ENCODE measurements at regions not wholly inside any gene's neighbourhood (a gene's known extent, or its start where the extent isn't known, plus 50 kb on each side); places are given as distances from the start of the nearest gene placed in this dataset.
"Not testable (repeated sequence)": the region's sequence is repeated elsewhere in the genome, so short reads cannot be mapped to it uniquely, and the experiment has no call there.

DNA sequence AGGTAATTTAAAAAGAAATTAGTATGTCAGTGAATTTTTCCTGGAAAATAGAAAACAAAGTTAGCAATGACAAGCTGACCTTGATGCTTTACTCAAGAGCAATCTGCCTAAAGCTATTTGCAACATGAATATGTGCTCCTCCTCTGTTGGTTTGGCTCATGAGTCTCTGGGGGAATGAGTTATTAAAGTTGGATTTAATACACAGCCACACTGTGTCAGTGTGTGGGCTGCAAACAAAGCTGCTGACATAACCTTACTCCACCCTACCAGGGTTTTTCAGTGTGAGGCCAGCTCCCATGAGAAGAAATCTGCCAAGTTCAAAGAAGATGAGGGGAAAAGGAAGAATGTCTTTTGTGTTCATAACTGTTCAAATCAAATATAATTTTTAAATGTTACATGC, 280.5 kb downstream of the TLL1 start:
- no peak for DNase-seq (ENCODE audit: low read depth, low spot score)

DNA sequence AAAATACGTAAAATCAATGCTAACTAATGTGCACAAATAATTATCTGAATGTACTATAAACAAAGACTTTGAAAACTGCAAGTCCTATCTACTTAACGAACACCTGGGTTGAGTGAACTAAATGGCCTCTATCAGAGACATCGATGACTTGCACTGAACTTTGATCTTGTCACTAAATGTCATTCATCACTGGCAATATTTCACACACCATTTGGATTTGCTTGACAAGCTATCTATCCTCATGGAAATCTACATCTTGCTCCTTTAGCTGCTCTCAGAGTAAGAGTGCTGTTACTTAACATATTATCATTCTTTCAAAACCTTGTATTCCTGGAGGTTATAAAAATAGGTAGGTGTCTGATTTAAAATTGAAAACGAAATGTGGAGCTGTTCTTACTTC, 289.3 kb downstream of the TLL1 start:
- no peak for DNase-seq (ENCODE audit: low read depth, low spot score)

DNA sequence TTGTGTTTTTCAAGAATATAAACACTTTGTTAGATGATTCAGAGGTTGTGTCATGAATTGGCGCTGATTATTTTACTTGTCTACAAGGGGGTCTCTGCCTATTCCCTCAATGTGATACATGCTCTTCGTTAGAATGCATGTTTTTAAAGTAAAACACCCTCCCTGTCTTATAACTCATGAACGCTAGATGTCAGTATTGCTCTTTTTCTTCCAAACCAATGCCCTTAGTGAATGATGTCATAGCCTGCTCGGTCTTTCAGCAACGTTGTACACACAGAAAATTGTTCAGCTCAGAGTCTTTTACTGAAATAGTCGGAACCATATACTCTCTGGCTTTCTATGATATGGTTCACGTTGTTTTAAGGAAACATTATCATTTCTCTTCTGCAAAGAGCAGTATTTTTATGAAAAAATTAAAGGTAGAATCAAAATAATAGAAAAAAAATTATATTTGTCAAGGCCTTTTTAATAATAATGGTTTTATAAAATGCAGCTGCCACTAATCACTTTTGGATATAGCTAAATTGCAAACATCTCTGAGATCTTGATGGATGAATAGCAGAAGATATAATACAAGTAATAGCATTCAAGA, 292.9 kb downstream of the TLL1 start:
- DNase-seq (ENCODE audit: low read depth, low spot score): peak; percentile 57

GRCh38 chr4:166169111-166169510, 296.1 kb downstream of the TLL1 start:
- DNase-seq (ENCODE audit: low read depth, low spot score): no peak

DNA sequence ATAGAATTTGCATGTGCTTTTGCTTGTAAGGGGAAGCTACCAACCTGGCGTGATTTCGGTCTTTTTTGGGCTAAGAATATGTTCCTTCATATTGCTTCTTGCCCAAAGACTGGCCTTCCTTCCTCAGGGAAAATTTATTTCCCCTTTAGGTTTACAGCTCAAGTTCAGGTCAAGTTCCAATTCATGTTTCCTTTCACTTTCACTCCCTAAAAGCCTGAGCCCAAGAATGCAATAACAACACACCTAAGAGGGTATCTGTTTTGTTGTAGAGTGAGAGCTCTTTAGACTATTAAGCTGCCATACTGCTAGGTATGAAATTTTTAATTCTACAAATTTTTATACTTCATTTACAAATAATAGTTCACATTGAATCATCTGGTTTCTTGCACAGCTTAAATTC, 299.6 kb downstream of the TLL1 start:
- no peak for DNase-seq (ENCODE audit: low read depth, low spot score)

- no peak for DNase-seq (ENCODE audit: low read depth, low spot score)
Observed at GRCh38 chr4:166174717-166175490, 301.9 kb downstream of the TLL1 start.

GRCh38 chr4:166182145-166182544, 309.1 kb downstream of the TLL1 start:
- no peak for DNase-seq (ENCODE audit: low read depth, low spot score)

DNA sequence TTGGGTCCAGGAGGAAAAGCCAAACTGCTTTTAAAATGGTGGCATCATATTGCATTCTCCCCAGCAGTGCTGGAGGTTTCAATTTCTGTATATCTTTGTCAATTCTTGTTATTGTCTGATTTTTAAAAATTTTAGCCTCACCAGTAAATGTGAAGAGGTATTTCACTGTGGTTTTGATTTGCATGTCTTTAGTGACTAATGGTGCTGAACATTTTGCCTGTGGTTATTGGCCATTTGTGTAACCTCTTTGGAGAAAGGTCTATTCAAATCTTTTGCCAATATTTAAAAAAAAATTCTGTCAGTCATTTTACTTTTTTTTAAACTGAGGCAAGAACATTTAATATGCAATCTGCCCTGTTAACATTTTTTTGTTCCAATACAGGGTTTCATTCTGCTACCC, 322.1 kb downstream of the TLL1 start:
- no peak for DNase-seq (ENCODE audit: low read depth, low spot score)

DNA sequence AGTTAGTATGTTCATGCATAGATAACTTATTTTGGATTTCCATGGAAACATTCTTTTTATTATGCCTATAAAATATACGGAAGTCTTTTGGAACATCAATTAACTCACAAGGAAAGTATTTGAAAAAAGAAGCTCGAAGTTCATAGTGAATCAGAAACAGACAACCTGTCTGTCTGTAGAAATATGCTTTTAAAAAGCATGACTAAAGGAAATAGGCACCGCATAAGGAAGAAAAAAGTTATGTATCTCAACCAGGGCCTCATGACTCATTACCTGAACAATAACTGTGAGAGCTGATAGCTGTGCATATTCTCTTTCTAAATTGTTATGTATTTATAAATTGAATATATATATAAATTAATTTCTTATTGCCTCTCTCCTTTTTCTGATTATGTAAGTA, 324.1 kb downstream of the TLL1 start:
- DNase-seq (ENCODE audit: low read depth, low spot score): no peak

- DNase-seq (ENCODE audit: low read depth, low spot score): no peak
Observed at GRCh38 chr4:166198041-166198440, 325.0 kb downstream of the TLL1 start.

DNA sequence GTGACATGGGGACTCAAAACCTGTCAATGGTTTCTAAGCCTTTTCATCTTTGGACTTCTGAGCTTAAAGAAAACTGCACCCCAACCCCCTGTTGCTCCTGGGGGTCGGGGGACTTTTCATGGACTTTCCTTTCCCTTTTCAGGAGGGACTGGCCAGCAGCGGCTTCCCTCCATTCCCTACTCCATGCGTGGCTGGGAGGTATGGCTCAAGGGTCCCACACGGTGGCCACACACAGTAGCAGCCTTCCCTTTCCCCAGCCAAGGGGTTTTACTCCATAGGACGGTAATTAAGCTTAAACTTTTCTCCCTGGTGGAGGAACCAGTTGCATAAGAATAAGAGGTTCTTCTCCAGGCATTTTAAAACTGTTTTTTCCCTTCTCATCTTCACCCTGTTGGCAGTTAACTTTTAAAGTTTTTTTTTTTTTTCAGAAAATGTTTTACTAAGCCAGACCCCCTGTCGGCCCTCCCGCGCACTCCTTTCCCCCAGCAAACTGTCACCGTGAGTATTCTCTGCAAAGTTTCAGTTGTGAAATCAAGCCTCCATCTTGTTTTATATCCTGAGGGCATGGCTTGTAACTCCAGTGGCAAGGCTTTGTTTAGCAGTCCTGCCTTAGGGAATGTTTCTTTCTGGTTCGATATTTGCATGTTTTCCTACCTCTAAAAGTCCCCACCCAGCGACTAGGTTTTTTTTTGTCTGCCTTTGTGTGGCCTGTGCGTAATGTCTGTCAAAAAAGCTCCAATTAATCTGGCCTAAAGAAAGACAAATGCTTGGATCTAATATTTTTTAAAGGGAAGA, 325.7 kb downstream of the TLL1 start:
- DNase-seq (ENCODE audit: low read depth, low spot score): no peak

DNA sequence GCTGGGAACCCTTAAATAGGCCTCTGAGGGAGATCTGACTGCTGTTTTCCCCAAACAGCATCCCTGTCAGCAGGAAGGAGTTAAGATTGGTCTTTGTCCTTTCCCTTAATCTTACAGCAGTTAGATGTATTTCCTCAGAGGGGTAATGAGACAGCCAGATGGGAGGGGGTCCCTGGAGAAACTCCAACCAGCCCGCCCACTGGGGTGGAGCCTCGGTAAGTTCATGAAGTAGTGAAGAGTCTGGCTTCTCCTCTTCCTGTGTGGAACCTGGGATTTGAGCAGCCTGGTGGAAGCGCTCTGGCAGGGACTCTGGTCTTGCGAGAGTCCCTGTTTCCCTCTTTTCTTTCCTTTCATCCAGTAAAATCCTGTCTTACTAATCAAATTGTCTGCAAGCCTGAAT, 330.0 kb downstream of the TLL1 start:
- DNase-seq (ENCODE audit: low read depth, low spot score): no peak

GRCh38 chr4:166212326-166212725, 339.3 kb downstream of the TLL1 start:
- not testable (repeated sequence) for DNase-seq (ENCODE audit: low read depth, low spot score)

- DNase-seq (ENCODE audit: low read depth, low spot score): no peak
Observed at GRCh38 chr4:166222271-166222670, 349.2 kb downstream of the TLL1 start.

DNA sequence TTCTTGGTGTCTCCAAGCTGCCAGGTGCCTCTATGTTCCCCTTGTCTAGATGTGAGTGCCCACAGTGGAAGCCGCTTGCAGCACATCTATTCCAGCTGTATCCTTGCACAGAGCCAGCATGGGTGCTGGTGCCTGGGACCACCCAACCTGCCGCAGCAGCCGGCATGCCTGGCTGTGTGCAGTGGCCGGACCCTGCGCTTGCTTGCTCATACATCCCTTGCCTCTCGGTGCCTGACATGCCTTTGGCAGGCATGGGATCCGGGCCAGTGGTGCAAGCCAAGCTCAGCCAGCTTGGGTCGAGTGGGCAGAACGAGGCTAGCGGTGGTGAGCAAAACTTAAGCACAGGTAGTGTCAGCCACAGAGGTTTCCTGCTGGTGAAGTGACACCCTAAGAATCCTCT, 355.1 kb downstream of the TLL1 start:
- no peak for DNase-seq (ENCODE audit: low read depth, low spot score)

- DNase-seq (ENCODE audit: low read depth, low spot score): no peak
Observed at GRCh38 chr4:166229799-166230198, 356.8 kb downstream of the TLL1 start.

DNA sequence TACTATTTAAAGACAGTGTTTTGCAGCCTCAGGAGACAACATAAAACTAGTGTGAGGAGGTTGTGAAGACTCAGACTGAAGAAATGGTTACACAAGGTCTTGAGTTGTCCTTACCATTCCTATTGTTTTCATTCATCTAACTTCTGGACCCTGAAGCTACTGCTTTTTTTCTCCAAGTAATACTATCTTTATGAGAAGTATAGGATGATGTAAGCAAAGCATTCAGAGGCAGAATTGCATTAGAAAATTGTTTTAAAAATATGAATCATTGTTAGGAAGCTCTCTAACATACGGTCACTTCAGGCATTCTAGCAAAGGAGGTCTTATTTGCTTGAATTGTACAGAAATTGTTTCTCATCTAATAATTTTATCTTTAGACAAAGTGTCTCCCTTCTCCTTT, 357.8 kb downstream of the TLL1 start:
- no peak for DNase-seq (ENCODE audit: low read depth, low spot score)

- DNase-seq (ENCODE audit: low read depth, low spot score): no peak
Observed at GRCh38 chr4:166239354-166239753, 366.3 kb downstream of the TLL1 start.

DNA sequence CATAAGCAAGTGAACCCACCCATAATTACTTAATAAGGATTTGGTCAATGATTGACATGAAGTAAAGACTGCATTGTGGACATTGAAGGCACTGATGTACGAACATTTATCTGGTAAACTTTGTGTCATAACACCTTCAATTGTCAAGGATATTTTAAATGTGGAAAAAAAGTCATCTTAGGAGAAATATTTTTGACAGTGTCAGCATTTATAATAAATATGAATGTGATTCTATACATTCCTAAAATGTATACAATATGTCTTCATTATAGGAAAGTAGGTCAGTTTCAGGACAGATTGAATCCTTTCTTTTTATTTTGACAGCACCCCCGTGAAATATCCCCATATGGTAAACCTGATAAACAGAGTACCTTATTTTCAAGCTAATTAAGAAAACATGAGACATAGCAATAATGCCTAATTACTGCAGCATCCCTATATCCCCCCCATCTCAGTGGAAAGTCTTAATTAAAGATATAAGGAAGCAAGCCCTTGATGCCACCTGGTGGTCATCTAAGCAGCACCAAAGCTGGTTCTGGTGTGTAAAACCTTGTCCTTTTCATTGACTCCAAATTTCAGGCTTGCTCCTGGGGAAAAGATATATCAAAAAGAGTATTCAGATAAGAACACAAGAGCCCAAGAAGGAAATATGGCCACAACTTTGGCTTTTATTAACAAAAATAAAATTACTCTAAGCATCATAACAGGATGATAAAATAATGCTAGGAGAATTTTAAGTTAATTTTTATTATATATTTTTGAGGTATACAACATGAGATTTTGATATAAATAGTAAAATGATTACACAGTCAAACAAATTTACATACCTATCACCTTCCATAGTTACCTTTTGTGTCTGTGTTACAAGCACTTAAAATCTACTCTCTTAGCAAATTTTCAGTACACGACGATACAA, 379.7 kb downstream of the TLL1 start:
- DNase-seq (ENCODE audit: low read depth, low spot score): no peak

DNA sequence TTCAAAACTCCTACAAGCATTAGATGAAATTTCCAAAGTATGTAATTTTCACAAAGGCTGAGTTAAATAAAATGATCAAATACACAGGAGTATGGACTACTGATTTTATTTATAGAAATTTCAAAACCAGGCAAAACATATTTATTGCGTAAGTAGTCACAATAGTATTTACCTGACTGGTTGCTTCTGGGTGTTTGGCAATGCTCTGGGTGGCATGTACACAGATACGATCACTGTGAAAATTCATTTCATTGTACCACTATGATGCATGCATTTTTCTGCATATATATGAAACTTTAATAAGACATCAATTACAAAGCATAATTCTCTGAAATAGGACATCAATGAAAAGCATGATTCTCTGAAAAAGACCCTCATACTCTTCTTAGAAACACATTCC, 384.2 kb downstream of the TLL1 start:
- DNase-seq (ENCODE audit: low read depth, low spot score): no peak

- no peak for DNase-seq (ENCODE audit: low read depth, low spot score)
Observed at GRCh38 chr4:166257891-166258290, 384.9 kb downstream of the TLL1 start.

GRCh38 chr4:166259081-166259480, 386.0 kb downstream of the TLL1 start:
- DNase-seq (ENCODE audit: low read depth, low spot score): no peak
